ENCODE measurements at regions not wholly inside any gene's neighbourhood (a gene's known extent, or its start where the extent isn't known, plus 50 kb on each side); places are given as distances from the start of the nearest gene placed in this dataset.
"Not testable (repeated sequence)": the region's sequence is repeated elsewhere in the genome, so short reads cannot be mapped to it uniquely, and the experiment has no call there.

DNA sequence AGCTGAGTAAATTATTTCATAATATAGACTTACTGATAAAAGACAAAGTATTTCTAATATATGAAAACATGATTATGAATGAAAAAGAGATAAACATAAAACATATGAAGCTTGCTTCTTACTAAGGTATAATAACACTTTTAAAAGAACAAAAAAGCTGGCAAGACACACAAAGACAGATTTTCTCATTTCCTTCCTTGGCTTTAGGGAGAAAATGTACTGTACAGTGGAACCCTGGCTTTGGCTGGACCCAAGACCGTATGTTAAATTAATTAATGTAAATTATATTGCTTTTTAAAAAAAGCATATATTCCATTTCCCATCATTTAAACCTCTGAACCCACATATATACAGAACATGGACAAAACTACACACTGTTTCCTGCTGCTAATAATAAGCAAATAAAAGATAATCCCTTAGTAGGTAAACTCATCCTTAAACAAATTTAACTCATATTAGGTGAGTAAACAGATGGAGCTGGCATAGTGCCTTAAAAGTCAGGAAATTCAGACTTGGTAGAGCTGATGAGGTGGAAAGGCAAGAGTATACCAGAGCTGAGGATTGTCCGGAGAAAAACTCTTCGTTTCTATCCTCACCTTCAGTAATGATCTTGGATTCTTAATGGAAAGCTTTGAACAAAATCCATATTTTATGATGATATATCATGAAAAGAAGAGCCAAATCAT, 1016.4 kb upstream of the KCND2 start:
- no peak for DNase-seq (ENCODE audit: low spot score)

DNA sequence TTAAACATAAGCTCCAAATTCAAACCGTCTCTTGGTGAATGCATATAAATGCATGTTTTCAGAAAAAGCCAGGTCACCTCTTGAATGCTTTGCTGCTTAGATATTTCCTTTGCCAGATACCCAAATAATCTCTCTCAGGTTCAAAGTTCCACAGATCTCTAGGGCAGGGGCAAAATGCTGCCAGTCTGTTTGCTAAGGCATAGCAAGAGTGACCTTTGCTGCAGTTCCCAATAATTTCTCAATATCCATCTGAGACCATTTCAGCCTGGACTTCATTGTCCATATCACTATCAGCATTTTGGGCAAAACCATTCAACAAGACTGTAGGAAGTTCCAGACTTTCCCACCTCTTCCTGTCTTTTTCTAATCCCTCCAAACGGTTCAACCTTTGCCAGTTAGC, 1006.2 kb upstream of the KCND2 start:
- DNase-seq (ENCODE audit: low spot score) = not testable (repeated sequence)

DNA sequence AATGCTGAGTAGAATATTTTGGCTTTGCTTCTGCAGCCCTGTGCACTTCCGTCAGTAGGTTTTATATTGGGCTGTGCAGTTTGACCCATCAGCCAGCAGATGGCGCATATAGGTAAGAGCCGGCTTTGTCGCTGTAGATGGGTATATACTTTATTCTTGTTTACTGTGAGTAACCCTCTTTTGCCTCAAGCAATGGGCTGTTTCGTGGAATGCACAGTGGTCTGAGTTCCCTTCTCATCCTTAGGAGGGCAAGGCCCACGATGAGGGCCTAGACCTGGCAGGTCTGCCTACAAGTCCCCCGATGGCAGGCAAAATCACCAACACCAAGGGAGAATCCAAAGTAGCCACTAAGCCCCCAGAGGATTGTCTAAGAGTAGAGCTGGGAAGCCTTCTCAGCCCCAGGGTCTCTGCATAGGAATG, 1002.9 kb upstream of the KCND2 start:
- peak; percentile 54 for DNase-seq (ENCODE audit: low spot score)

DNA sequence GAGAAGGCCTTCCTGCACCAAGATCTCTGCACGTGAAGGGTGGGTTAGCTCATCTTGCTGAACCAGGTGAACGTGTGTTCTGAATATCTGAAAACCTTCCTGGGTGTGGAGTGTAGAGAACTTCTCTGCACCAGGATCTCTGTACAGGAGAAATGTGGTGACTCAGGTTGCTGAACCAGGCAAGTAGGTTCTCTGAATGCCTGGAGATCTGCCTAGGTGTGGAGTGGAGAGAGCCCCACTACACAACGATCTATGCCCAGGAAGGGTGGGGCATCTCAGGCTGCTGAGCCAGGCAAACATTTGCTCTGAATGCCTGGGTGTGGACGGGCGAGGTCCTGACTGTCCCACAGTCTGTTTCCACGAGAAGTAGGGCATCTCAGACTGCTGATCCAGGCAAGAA, 1002.3 kb upstream of the KCND2 start:
- no peak for DNase-seq (ENCODE audit: low spot score)

DNA sequence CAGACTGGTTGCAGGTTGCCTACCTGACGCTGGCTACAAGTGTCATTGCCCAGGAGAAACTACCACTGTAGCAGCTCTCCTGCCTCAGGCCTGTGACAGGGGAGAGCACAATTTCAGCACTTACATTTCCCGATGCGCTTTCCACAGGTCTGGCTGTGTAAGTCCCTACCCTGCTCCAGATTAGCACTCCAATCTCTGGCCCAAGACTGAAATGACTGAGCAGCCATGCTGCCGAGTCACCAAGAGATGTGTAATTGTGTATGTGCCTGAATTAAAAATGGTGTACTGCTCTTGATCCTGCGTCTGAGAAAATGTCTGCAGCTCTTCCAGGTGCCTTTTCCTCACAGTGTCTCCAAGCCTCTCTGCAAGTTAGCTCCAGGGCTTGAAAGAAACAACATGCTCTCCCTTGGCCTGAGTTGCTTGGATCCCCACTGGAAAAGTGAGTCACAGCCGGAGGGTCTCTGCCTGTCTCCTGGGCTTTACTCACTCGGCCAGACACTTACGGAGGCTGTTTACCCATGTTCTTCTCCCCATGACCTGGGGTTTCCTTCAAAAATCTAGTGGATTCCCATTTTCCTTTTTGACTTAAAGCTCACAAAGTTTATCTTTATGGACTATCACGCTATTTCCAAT, 1001.7 kb upstream of the KCND2 start:
- no peak for DNase-seq (ENCODE audit: low spot score)

DNA sequence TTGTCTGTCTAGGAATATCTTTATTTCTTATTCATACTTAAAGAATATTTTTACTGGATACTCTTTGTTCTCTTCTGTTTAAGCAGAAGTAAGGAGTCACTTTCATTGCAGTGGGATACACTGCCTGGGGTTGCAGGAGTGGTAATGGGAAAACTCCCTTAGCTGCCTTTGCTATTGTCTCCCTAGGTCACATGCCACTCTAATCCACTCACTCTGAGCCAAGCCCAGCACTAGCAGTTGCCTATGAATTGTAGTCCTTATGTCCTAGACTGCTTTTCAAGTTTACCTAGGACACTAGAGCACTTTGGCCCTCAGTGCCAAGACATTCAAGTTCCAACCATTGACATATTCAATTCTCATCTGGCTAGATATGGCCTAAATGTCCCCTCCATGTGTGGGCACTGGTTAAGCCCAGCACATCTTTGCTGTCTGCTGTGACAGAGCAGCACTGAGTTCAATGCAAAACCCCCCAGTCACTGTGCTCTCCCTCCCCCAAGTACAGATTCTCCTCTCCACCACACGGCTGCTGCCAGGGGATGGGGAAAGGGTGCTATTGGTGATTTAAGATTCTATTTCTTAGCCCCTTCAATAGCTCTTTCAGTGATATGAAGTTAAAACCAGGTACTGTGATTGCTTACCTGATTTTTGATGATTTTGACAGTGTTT, 991.7 kb upstream of the KCND2 start:
- DNase-seq (ENCODE audit: low spot score) = no peak

DNA sequence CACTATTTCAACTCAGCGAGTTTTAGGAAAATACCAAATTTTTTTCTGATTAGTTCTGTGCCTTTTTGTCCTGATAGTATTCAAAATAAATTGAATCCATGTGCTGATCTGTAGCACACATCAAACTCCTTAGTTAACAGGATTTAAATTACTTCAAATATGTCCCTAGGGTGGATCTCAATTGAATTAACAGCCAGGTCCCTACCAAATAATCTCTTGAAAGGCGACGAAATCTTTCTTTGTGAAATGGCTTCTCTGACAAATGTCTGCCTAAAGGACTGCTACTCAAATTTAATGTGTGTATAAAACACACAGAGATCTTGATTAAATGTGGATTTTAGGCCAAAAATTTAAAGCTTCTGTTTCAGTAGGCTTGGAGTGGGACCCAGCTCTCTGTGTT, 989.6 kb upstream of the KCND2 start:
- DNase-seq (ENCODE audit: low spot score) = no peak

DNA sequence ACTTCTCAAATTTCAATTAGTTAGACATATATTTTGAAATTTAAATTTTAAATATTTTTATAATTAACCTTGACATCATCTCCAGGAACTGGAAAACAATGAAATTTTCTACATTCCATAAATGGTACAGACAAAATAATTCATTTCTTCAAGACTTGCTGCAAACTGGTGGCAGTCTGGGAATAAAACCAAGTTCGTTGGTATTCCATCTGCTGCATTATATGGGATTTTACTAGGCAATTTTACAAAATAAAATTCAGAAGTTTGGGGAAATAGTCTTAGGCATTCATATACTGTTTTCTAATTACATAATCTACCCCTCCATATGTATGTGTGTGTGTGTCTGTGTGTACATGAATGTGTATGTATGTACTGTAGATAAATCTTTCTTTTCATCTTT, 984.6 kb upstream of the KCND2 start:
- no peak for DNase-seq (ENCODE audit: low spot score)

DNA sequence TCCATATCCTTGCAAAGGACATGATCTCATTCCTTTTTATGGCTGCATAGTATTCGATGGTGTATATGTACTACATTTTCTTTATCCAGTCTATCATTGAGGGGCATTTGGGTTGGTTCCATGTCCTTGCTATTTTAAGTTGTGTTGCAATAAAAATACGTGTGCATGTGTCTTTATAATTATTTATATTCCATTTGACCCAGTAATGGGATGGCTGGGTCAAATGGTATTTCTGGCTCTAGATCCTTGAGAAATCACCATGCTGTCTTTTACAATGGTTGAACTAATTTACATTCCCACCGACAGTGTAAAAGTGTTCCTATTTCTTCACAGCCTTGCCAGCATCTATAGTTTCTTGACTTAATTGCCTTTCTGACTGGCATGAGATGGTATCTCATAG, 972.6 kb upstream of the KCND2 start:
- DNase-seq (ENCODE audit: low spot score) = not testable (repeated sequence)

DNA sequence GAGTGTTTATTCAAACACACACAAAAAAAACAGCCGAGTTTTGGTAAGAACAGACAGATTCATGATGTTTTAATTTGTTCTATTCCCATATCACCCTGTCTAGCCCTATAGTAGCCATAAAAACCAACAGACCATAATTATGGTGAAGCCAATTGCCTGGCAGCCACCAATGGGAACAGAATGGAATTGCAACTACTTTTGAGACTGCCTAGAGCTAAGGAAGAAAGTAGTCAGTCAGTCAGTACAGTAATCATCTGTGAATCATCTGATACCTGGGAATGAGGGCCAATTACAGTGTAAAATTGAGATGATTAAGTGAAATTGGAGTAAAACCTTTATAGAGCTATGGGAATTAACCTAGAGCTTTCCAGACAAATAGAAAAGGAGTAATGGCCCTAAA, 952.7 kb upstream of the KCND2 start:
- DNase-seq (ENCODE audit: low spot score) = no peak

DNA sequence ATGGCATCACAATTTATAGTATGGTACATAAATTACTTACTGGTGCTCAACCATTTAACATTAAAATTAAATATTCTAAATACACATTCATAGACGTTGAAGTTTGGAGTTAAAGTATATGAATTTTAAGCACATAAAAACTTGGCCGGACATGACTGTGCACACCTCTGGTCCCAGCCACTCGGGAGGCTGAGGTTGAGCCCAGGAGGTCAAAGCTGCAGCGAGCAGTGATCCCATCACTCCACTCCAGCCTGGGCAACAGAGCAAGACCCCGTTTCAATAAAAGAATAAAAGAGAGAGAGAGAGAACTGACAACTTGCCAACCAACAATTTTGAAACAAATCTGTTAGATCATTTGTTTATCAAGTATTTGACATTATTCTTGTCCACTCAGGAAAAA, 943.3 kb upstream of the KCND2 start:
- no peak for DNase-seq (ENCODE audit: low spot score)

DNA sequence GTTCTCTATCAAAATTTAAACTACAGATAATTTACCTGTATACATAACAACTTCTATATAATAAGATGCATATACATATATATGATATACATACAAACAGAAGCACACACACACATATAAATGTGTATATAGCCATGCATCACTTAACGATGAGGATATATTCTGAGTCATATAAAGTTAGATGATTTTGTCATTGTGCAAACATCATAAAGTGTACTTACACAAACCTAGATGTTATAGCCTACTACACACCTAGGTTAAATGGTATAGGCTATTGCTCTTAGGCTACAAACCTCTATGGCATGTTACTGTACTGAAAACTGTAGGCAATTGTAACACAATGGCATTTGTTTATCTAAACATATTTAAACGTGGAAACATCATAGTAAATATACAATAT, 937.6 kb upstream of the KCND2 start:
- no peak for DNase-seq (ENCODE audit: low spot score)

DNA sequence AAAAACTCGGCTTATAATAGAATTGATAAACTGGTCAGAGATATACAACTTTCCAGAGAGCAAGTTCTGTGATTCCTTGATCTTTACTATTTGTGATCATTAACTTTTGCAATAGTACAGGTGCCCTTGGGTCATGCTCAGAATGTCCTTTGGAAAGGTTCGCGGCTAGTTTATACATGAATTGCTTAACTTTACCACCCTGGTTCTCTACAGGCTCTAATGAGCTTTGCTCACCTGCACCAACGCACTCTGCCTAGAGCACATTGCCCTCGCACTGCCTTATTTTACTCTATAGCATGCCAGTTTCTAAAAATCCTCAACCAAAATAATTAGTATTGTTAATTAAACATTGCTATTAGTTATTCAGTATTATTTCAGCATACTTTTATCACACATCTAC, 931.2 kb upstream of the KCND2 start:
- no peak for DNase-seq (ENCODE audit: low spot score)

DNA sequence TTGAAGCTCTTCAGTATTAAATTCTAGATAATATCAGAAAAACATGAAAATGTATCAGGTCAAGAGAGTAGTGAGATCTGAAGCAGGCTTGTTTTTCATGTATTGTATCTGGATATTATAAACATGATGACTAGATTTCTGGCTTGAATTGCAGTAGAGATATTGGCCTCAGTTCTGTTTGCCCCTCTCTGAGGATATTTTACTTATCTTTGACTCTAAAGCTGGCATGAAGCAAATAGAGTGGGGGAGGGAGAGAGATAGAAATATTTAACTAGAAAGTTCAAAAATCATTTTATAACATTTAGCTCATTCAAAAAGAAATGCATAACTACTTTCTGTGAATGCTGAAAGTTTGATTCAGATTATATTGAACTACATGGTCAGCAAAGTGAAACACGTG, 929.7 kb upstream of the KCND2 start:
- DNase-seq (ENCODE audit: low spot score) = no peak

DNA sequence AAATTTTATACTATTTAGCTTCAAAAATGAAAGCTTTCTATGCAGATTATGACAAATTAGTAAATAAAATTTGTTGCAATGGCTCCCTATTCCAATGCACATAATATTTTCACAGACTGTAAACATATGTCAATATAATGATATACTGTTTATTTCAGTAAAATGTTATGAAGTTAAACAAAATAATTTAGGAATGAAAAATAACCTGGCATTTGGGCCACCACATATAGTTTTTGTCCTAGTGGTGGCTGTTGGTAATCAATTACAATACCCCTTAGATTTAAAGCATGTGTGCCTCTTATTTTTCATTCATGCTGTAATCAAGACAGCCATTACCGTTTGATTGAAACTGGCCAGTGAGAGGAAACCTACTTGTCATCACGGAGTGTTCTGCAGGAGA, 928.5 kb upstream of the KCND2 start:
- DNase-seq (ENCODE audit: low spot score) = no peak

DNA sequence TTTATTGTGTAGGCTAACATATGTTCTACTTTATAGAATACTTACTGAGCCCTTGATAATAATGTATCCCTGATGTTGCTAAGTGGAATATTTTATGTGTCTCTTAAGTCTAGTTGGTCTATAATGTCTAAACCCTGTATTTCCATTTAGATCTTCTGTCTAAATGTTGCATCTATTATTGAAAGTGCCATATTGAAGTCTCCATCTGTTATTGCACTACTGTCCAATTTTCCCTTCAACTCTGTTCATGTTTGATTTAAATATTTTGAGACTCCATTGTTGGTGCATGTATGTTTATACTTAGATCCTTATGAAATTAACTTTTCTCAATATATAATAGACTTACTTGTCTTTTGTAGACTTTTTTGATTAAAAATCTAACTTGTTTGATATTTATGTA, 924.5 kb upstream of the KCND2 start:
- DNase-seq (ENCODE audit: low spot score) = no peak

DNA sequence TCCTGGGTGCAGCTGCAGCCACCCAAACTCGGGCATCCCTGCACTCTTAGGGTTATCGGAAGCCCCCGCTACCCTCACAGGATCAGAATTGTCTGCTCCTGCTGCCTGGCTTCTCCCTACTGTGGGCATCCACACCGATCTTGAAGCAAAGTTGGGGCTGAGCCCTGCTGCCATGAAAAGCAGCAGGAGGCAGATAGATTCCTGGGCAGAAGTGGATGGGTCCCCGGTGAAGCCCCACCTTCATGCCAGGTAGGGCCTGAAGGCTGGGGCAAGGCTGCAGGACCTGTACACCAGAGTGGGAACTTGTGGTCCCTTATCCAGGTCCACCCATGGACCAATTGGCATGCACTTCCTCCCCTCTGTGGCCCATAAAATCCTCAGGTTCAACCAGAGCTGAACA, 922.6 kb upstream of the KCND2 start:
- DNase-seq (ENCODE audit: low spot score) = no peak

DNA sequence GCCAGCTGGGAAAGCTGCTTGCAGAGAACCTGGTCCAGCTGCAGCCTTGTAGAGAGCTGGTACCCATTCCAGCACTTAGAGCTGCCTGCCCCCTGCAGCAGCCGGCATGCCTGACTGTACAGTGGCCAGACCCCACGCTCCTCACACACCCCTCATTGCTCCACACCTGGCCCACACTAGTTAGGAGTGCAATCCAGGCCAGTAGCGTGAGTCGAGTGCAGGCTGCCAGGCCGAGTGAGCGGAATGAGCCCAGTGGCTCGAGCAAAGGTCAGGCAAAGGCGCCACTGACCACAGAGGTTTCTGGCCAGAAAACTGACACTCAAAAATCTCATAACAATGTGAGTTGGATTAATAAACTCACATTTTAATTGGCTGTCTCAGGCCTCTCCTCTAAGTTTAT, 921.7 kb upstream of the KCND2 start:
- DNase-seq (ENCODE audit: low spot score) = no peak

DNA sequence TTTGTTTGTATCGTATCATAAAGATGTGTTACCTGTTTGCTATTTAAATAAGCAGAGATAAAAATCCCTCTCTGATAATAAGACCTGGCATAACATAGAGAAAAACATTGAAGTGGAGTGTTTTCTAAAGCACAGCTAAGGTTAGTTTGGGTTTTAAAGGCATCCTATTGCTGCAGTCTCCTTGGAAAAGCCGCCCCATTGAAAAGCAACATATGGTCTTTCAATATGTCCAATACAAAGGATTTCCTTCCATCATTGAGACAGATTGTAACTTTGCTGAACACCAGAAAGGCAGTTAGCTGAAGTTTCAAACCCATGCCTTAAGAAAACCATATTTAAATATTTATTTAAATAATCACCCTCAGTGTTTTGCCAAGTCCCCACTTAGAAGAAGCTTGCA, 898.5 kb upstream of the KCND2 start:
- no peak for DNase-seq (ENCODE audit: low spot score)

DNA sequence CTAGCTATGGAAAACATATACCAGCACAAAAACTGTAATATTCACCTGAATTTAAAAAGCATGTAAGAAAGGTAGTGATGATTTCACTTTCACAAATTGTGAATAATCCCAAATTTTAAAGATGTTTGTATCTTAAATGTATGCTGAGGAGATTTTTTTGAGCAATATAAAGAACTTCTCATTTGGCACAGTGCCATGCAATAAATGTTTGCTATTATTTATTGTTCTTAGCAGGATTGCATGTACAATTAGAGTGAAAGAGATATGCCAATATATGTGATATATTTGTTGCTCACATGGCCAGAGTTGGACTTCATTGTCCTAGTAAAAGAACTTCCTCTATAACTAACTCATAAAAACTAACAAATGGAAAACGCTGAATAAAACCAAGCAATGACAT, 895.1 kb upstream of the KCND2 start:
- DNase-seq (ENCODE audit: low spot score) = no peak

DNA sequence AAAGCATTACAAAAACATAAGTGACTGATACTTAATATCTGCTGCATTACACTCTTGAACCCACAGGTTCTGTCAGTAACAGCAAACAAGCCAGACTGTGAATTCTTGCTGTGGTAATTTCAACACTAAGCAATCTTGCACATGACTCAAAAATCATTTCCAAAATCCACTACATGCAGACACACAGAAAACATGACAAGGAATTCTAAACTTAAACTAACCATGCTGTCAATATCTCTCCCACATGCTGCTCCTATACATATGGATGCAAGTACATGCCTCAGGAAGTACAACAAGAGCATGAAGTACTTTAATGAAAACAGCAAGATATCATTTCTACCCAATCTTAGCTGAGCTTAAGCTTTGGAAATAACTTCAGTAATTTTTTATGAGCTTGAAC, 890.2 kb upstream of the KCND2 start:
- DNase-seq (ENCODE audit: low spot score) = no peak

DNA sequence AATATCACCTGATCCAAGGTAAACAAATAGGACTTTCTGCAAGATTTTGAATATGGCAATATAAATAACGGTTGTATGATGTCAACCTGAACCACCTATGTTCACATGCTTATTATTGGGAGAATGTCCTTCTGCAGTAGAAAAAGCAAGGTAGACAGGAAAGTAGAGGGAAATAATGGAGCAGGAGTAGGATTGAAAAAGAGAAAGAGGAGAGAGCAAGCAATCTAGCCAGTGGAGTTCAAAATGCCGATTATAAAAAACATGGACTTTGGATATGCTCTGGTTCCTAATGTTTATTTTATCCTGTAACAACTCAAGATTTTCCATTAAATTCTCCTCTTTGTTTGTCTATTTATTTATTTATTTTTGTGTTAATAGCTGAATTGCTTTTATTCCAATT, 878.0 kb upstream of the KCND2 start:
- DNase-seq (ENCODE audit: low spot score) = no peak

DNA sequence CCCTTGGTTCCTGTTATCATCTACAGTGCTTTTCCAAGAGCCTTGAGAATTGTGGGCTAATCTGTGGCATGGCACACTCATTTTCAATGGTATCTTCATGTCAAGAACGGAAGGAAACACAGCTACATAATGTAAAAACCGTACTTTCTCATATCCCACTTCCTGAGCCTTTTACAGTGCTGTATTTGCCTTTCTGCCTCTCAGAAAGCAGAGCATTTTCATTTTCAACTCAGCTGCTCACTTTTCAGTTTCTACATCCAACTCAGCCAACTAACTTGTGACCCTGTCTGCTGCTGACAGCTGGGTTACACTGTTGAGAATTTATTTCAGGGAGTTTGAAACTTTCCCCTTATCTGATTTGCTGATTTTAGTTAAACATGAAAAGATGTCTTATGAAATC, 875.8 kb upstream of the KCND2 start:
- no peak for DNase-seq (ENCODE audit: low spot score)

Data from umbilical cord (tissue), 1 donor.